ENCODE measurements at regions not wholly inside any gene's neighbourhood (a gene's known extent, or its start where the extent isn't known, plus 50 kb on each side); places are given as distances from the start of the nearest gene placed in this dataset.
"Not testable (repeated sequence)": the region's sequence is repeated elsewhere in the genome, so short reads cannot be mapped to it uniquely, and the experiment has no call there.

- Histone ChIP-seq H3K9me3 (ENCODE audit: control insufficient read depth in 4 of 4, low read length in 3 of 4) (no peaks in the 10 kb centered on the region), H3K4me3 (ENCODE audit: low read depth in 1 of 3, low read length in 3 of 3) (no peak overlapping the region), H3K27me3 (ENCODE audit: control insufficient read depth in 4 of 4, insufficient read depth in 4 of 4, low read length in 3 of 4) (no peaks in the 10 kb centered on the region), H3K36me3 (ENCODE audit: control insufficient read depth in 4 of 4, insufficient read depth in 3 of 4, low read depth in 1 of 4, low read length in 3 of 4) (no peaks in the 10 kb centered on the region), H3K4me1 (ENCODE audit: control insufficient read depth in 4 of 4, insufficient read depth in 4 of 4, low read length in 3 of 4) (peaks cover 5 to 12% (median 10%) of the 10 kb centered on the region in 4 donors), H3K27ac (ENCODE audit: low read depth in 1 of 2, low read length in 2 of 2) (no peak overlapping the region), H3K9ac (ENCODE audit: low read depth in 1 of 2, low read length in 2 of 2) (no peak overlapping the region)
- 82% methylated on average over 1 of the region's 1 CpG for WGBS
- TF ChIP-seq TAF1 (conservative IDR thresholded peaks at IDR 0.05) (no peak), JUND (IDR thresholded peaks at IDR 0.05) (no peak), NR2F2 (IDR thresholded peaks at IDR 0.05) (no peak), FOXA2 (IDR thresholded peaks at IDR 0.05) (no peak), ATF3 (IDR thresholded peaks at IDR 0.05) (no peak), FOXA1 (IDR thresholded peaks at IDR 0.05) (no peak), GABPA (IDR thresholded peaks at IDR 0.05 in 1 of 2, conservative IDR thresholded peaks at IDR 0.05 in 1 of 2) (no peak), EGR1 (IDR thresholded peaks at IDR 0.05; ENCODE audit: low read depth in 2 of 2) (no peak), YY1 (IDR thresholded peaks at IDR 0.05) (no peak)
- TF ChIP-seq, protein P1, sequence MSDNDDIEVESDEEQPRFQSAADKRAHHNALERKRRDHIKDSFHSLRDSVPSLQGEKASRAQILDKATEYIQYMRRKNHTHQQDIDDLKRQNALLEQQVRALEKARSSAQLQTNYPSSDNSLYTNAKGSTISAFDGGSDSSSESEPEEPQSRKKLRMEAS (IDR thresholded peaks at IDR 0.05), result no peak
- DNase-seq (ENCODE audit: low spot score), result no peak
Measured at GRCh38 chr7:16260236-16260728, 161.1 kb downstream of the CRPPA start.

GRCh38 chr7:16256419-16256818 is 164.9 kb downstream of the CRPPA start:
- H3K27me3 ChIP-seq (ENCODE audit: control insufficient read depth in 4 of 4, insufficient read depth in 4 of 4, low read length in 3 of 4); H3K36me3 ChIP-seq (ENCODE audit: control insufficient read depth in 4 of 4, insufficient read depth in 3 of 4, low read depth in 1 of 4, low read length in 3 of 4); H3K9ac ChIP-seq (ENCODE audit: low read depth in 1 of 2, low read length in 2 of 2); H3K9me3 ChIP-seq (ENCODE audit: control insufficient read depth in 4 of 4, low read length in 3 of 4); DNase-seq (ENCODE audit: low spot score); H3K4me3 ChIP-seq (ENCODE audit: low read depth in 1 of 3, low read length in 3 of 3); H3K27ac ChIP-seq (ENCODE audit: low read depth in 1 of 2, low read length in 2 of 2); H3K4me1 ChIP-seq (ENCODE audit: control insufficient read depth in 4 of 4, insufficient read depth in 4 of 4, low read length in 3 of 4): not testable (repeated sequence)
- 95% methylated on average over 1 of the region's 1 CpG for WGBS

GRCh38 chr7:16255952-16256351 is 165.4 kb downstream of the CRPPA start:
- WGBS, result 93% methylated on average over 2 of the region's 2 CpGs
- not testable (repeated sequence) for H3K4me1 ChIP-seq (ENCODE audit: control insufficient read depth in 4 of 4, insufficient read depth in 4 of 4, low read length in 3 of 4); H3K9ac ChIP-seq (ENCODE audit: low read depth in 1 of 2, low read length in 2 of 2); H3K4me3 ChIP-seq (ENCODE audit: low read depth in 1 of 3, low read length in 3 of 3); H3K27me3 ChIP-seq (ENCODE audit: control insufficient read depth in 4 of 4, insufficient read depth in 4 of 4, low read length in 3 of 4); H3K27ac ChIP-seq (ENCODE audit: low read depth in 1 of 2, low read length in 2 of 2); H3K9me3 ChIP-seq (ENCODE audit: control insufficient read depth in 4 of 4, low read length in 3 of 4); DNase-seq (ENCODE audit: low spot score); H3K36me3 ChIP-seq (ENCODE audit: control insufficient read depth in 4 of 4, insufficient read depth in 3 of 4, low read depth in 1 of 4, low read length in 3 of 4)

GRCh38 chr7:16250655-16251054 is 170.7 kb downstream of the CRPPA start:
- H3K4me1 ChIP-seq (ENCODE audit: control insufficient read depth in 4 of 4, insufficient read depth in 4 of 4, low read length in 3 of 4); H3K9ac ChIP-seq (ENCODE audit: low read depth in 1 of 2, low read length in 2 of 2); H3K36me3 ChIP-seq (ENCODE audit: control insufficient read depth in 4 of 4, insufficient read depth in 3 of 4, low read depth in 1 of 4, low read length in 3 of 4); H3K9me3 ChIP-seq (ENCODE audit: control insufficient read depth in 4 of 4, low read length in 3 of 4); H3K27me3 ChIP-seq (ENCODE audit: control insufficient read depth in 4 of 4, insufficient read depth in 4 of 4, low read length in 3 of 4); DNase-seq (ENCODE audit: low spot score); H3K4me3 ChIP-seq (ENCODE audit: low read depth in 1 of 3, low read length in 3 of 3); H3K27ac ChIP-seq (ENCODE audit: low read depth in 1 of 2, low read length in 2 of 2): not testable (repeated sequence)
- 96% methylated on average over 2 of the region's 2 CpGs for WGBS

- not testable (repeated sequence) for H3K4me1 ChIP-seq (ENCODE audit: control insufficient read depth in 4 of 4, insufficient read depth in 4 of 4, low read length in 3 of 4); H3K9me3 ChIP-seq (ENCODE audit: control insufficient read depth in 4 of 4, low read length in 3 of 4); DNase-seq (ENCODE audit: low spot score); H3K27ac ChIP-seq (ENCODE audit: low read depth in 1 of 2, low read length in 2 of 2); H3K9ac ChIP-seq (ENCODE audit: low read depth in 1 of 2, low read length in 2 of 2); H3K36me3 ChIP-seq (ENCODE audit: control insufficient read depth in 4 of 4, insufficient read depth in 3 of 4, low read depth in 1 of 4, low read length in 3 of 4); H3K27me3 ChIP-seq (ENCODE audit: control insufficient read depth in 4 of 4, insufficient read depth in 4 of 4, low read length in 3 of 4); H3K4me3 ChIP-seq (ENCODE audit: low read depth in 1 of 3, low read length in 3 of 3)
- WGBS, result 97% methylated on average over 7 of the region's 7 CpGs
Measured at GRCh38 chr7:16249204-16249603, 172.1 kb downstream of the CRPPA start.

- 98% methylated on average over 6 of the region's 6 CpGs for WGBS
- H3K9ac ChIP-seq (ENCODE audit: low read depth in 1 of 2, low read length in 2 of 2); H3K4me1 ChIP-seq (ENCODE audit: control insufficient read depth in 4 of 4, insufficient read depth in 4 of 4, low read length in 3 of 4); H3K27ac ChIP-seq (ENCODE audit: low read depth in 1 of 2, low read length in 2 of 2); H3K36me3 ChIP-seq (ENCODE audit: control insufficient read depth in 4 of 4, insufficient read depth in 3 of 4, low read depth in 1 of 4, low read length in 3 of 4); H3K9me3 ChIP-seq (ENCODE audit: control insufficient read depth in 4 of 4, low read length in 3 of 4); DNase-seq (ENCODE audit: low spot score); H3K27me3 ChIP-seq (ENCODE audit: control insufficient read depth in 4 of 4, insufficient read depth in 4 of 4, low read length in 3 of 4); H3K4me3 ChIP-seq (ENCODE audit: low read depth in 1 of 3, low read length in 3 of 3): not testable (repeated sequence)
Measured at GRCh38 chr7:16248556-16248955, 172.8 kb downstream of the CRPPA start.

Data from liver (tissue), 7 donors.